T-helper 1 cell (primary cell): ENCODE measurements at regions not wholly inside any gene's neighbourhood (a gene's known extent, or its start where the extent isn't known, plus 50 kb on each side); places are given as distances from the start of the nearest gene placed in this dataset.

Source experiments
- DNase-seq, 5 donors: peaks; one replicate each; pipeline ENCODE4 v3.0.0-alpha.2; 2012 to 2020

DNA sequence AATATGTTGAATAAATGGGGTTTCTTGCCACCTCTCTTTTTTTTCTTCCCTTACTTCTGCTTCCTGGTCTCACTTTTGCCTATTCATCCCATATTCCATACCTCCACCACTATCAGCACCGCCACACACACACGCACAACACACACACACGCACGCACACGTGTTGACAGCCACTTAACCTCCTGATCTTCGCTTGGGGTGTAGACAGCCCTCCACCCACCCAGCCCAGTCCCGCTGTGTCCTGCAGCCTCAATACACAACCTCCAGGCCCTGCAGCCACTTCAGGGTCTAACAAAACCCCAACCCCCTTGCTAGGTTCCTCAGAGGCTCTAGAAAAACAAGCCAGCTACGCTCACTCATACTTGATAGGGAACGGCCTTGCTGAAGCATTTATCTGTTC lies 72.3 kb downstream of the LINC00237 start:
- DNase-seq: no peak

- DNase-seq: no peak
Observed at GRCh38 chr20:21031666-21032065, 74.5 kb downstream of the LINC00237 start.

GRCh38 chr20:21029341-21029740 lies 76.8 kb downstream of the LINC00237 start:
- DNase-seq: no peak

DNA sequence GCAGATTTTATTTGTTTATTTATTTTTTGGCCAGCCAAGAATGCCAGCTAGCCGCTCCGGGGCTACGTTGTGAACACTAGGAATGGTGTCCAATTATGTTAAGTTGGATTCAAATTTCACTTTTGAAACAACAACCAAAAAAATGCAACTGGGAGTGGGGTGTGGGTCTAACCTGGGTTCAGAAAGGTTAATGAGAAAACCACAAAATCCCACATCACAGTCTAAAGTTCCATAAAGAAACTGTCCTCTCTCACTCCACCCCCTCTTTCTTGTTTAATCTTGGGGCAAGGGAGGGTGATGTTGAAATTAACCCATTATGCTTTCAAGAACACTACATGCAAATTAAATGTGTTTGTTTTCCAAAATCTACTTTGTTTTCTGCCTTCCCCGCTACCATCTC lies 77.2 kb downstream of the LINC00237 start:
- DNase-seq: no peak

- DNase-seq: no peak
Observed at GRCh38 chr20:21028436-21028835, 77.7 kb downstream of the LINC00237 start.

GRCh38 chr20:21027569-21027968 lies 78.6 kb downstream of the LINC00237 start:
- DNase-seq: no peak

DNA sequence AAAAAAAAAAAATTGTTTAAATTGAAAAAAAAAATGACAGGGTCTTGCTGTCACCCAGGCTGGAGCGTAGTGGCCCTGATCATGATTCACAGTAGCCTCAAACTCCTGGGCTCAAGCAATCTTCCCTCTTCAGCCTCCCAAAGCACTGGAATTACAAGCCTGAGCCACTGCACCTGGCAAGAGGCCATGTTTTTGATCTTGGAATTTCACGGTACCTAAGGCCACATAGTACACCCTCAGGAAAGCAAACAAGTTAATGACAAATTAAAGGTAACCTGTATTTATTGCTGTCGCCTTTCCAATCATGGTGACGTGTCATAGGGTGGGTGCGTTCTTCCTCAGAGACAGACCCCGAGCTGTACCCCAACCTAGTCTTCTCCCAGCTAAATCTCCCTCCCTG lies 79.2 kb downstream of the LINC00237 start:
- no peak for DNase-seq

DNA sequence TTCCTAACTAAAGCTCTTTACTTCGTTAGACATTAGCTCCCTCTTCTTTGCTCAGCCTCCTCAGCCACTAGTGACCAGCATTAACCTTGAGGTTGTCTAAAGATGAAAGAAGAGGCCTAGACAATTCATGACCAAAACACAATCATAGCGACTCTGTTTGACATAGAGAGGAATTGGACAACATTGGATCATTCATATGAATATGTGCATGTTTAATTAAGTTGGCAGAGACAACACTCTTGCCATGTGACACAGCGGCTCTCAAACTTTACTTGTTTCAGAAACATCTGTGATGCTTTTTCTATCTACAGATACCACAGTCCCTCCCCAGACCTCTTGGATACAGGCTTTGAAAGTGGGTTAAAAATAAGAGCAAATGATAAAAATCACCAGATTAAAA lies 81.7 kb downstream of the LINC00237 start:
- DNase-seq: no peak

GRCh38 chr20:21022925-21023324 lies 83.2 kb downstream of the LINC00237 start:
- DNase-seq: no peak

GRCh38 chr20:21021472-21021790 lies 84.7 kb downstream of the LINC00237 start:
- no peak for DNase-seq

- no peak for DNase-seq
Observed at GRCh38 chr20:21020659-21021471, 85.3 kb downstream of the LINC00237 start.

DNA sequence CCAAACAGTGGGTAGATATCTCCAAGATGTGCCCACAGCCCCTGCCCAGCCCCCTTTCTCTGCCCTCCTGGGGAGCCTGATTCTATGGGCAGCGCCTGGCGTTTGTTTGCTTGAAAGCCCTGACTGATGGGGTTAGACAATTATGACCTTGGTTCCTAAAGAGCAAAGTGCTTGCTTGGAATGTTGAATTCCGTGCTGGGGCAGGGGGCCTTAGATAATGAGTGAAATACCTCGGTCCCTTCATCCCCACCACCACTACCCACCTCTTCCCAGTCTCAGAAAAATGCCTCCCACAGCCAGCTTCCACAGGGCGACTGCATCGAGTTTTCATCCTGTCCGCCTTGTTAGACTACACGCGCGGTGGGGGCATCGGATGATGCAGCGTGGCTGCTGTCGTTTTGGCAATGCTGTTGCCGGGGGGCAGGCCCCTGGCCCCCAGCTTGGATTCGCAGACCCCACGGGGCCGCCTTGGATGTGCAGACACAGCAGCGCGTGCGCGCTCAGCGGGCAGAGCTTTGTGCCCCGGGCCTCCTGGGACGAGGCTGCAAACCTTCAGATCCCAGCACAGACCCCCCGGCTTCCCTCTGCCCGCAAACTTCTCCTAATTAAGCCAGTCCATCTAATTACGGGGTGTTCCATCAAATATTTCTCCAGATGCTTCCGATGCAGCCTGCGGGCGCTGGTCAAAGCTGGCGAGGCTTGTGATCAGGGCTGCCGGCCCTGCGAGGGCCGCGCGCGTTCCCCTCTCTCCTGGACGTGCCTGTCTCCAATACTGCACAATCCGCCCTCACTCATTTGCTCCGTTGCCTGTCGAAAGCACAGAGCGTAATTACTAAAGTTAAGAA lies 86.1 kb downstream of the LINC00237 start:
- no peak for DNase-seq

- DNase-seq: no peak
Observed at GRCh38 chr20:21019468-21019813, 86.7 kb downstream of the LINC00237 start.

DNA sequence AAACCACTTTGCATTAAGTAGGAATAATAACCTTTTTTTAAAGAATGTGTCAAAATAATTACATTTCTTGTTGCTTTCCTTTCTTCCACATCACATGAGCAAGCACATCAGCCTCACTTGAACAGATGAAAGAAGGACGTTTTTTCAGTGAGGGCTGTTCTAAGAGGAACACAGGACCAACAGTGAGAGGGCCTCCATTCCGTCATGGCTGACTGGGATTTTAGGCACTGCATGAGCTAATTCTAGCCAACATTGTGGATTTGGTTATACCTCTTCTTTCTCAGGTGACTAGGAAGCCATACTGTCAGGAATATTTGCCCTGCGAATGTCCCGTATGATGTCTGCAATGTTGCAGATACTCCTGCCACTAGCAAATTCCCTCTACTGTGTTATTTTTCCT lies 87.6 kb downstream of the LINC00237 start:
- DNase-seq: no peak

- no peak for DNase-seq
Observed at GRCh38 chr20:21017528-21018085, 88.6 kb downstream of the LINC00237 start.

- DNase-seq: no peak
Observed at GRCh38 chr20:21016751-21017150, 89.4 kb downstream of the LINC00237 start.

DNA sequence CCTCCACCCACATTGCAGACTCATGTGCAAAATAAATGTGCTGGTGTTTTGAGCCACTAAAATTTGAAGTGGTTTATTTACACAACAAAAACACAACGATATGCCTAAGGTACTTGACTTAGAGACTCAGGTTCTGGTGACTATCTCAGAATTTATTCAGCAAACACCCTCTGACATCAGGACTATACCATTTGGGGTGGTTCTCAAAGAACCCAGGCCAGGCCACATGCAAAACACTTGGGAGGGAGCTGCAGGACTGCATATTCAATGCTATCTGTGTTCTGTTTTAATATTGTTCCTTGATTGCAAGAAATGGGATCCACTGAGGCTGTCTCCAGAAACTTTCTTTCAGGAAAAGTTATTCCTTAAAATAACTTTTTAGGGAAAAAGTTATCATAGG lies 91.6 kb downstream of the LINC00237 start:
- no peak for DNase-seq

- DNase-seq: no peak
Observed at GRCh38 chr20:21008951-21009350, 97.2 kb downstream of the LINC00237 start.

GRCh38 chr20:21006611-21007010 lies 99.5 kb downstream of the LINC00237 start:
- DNase-seq: no peak

GRCh38 chr20:21004386-21005076 lies 101.6 kb downstream of the LINC00237 start:
- DNase-seq: no peak

- DNase-seq: no peak
Observed at GRCh38 chr20:21003902-21004301, 102.3 kb downstream of the LINC00237 start.

DNA sequence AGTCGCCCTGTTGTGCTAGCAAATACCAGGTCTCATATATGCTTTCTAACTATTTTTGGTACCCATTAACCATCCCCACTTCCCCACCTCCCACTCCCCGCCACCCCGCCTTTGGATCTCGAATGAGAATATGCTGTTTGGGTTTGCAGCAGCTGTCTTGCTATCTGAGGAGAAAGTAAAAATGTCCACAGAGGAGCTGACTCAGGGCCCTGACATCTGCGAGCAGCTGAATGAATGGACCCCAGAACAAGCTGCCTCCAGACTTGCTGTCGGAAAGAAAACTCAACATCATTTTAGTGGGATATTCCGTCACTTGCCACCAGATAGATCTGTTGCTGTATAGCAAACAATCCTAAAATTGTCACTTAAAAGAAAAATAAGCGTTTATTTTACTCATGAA lies 103.7 kb downstream of the LINC00237 start:
- no peak for DNase-seq

DNA sequence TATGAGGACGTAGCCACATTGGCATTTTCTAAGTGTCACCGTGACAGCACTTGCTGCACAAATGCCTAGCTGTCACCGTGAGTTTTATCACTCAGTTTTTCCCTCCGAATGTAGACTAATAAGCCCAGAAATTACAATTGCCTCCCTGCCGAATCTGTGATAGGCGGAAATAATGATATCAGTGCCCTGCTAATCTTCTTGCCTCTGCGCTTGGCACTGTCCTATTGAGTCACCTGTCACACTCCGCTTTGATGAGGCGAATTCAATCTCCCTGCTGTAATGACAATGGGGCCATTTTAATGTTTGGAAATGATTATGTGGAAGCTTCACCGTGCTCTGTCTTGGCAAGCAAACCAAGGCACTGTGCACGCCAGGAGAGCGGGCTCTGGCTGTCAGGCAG lies 112.8 kb downstream of the LINC00237 start:
- DNase-seq: no peak
